ENCODE measurements at regions not wholly inside any gene's neighbourhood (a gene's known extent, or its start where the extent isn't known, plus 50 kb on each side); places are given as distances from the start of the nearest gene placed in this dataset.

GRCh38 chr10:28996345-28996744, 292.5 kb upstream of the LYZL1 start (continued):
- TF ChIP-seq MLLT1 (IDR thresholded peaks at IDR 0.05), result no peak
- no peak for TF ChIP-seq E2F4 (IDR thresholded peaks at IDR 0.05; ENCODE audit: low read depth, low read length)
- no peak for TF ChIP-seq STAT1 (conservative IDR thresholded peaks at IDR 0.05)
- no peak for TF ChIP-seq SP1 (IDR thresholded peaks at IDR 0.05; ENCODE audit: low read depth, low read length)
- TF ChIP-seq E4F1 (IDR thresholded peaks at IDR 0.05; ENCODE audit: borderline replicate concordance, partially characterized antibody), result no peak
- TF ChIP-seq RFX5 (IDR thresholded peaks at IDR 0.05; ENCODE audit: low read depth, low read length), result no peak
- TF ChIP-seq BMI1 (IDR thresholded peaks at IDR 0.05; ENCODE audit: borderline replicate concordance), result no peak

GRCh38 chr10:28996947-28997551, 291.8 kb upstream of the LYZL1 start:
- FAIRE-seq (no peak), ATAC-seq (no peak), DNase-seq (ENCODE audit: low read depth, low spot score) (no peak)
- Histone ChIP-seq H3K4me3 (no peak overlapping the region), H3K36me3 (ENCODE audit: control insufficient read depth in 2 of 2, insufficient read depth in 2 of 2, low read length in 1 of 2) (no peaks in the 10 kb centered on the region), H4K20me1 (ENCODE audit: control insufficient read depth, insufficient read depth) (no peaks in the 10 kb centered on the region), H3K4me1 (ENCODE audit: control insufficient read depth, insufficient read depth, low read length) (no peaks in the 10 kb centered on the region), H3K9me3 (replicated peaks; ENCODE audit: control insufficient read depth, insufficient read depth, low read length) (no peaks in the 10 kb centered on the region), H3K79me2 (ENCODE audit: control insufficient read depth, insufficient read depth, low read length) (no peaks in the 10 kb centered on the region), H3K9ac (ENCODE audit: control insufficient read depth, insufficient read depth, low read length) (no peak overlapping the region), H3K27me3 (replicated peaks in 1 of 2; ENCODE audit: control insufficient read depth in 2 of 2, insufficient read depth in 2 of 2, low read length in 1 of 2) (no peaks in the 10 kb centered on the region), H3K27ac (ENCODE audit: control insufficient read depth, insufficient read depth) (no peak overlapping the region), H2AFZ (ENCODE audit: control insufficient read depth, low read depth, low read length) (no peak overlapping the region), H3K4me2 (ENCODE audit: control insufficient read depth, insufficient read depth) (no peak overlapping the region)
- TF ChIP-seq SIX5 (IDR thresholded peaks at IDR 0.05; ENCODE audit: low read depth, low read length, severe bottlenecking) (no peak), SP1 (IDR thresholded peaks at IDR 0.05; ENCODE audit: low read depth, low read length) (no peak), SREBF1 (IDR thresholded peaks at IDR 0.05; ENCODE audit: low read length) (no peak), MYC (IDR thresholded peaks at IDR 0.05; ENCODE audit: insufficient read depth, insufficient read length, insufficient replicate concordance, low read length, severe bottlenecking) (no peak), NKRF (conservative IDR thresholded peaks at IDR 0.05) (no peak), MXI1 (IDR thresholded peaks at IDR 0.05; ENCODE audit: low read depth, low read length) (no peak), CBFB (IDR thresholded peaks at IDR 0.05; ENCODE audit: low read depth) (no peak), SMC3 (IDR thresholded peaks at IDR 0.05; ENCODE audit: borderline replicate concordance, low read length) (no peak), CBX5 (IDR thresholded peaks at IDR 0.05; ENCODE audit: low read depth) (no peak), MTA2 (IDR thresholded peaks at IDR 0.05; ENCODE audit: low read depth) (no peak), NR2C1 (IDR thresholded peaks at IDR 0.05) (no peak)
- intact Hi-C loops (cut with micrococcal nuclease; ENCODE audit: unreplicated experiment) (no loop called here), in situ Hi-C loops (cut with MboI) (no loop called here)
- 40% methylated on average over 6 of the region's 6 CpGs for WGBS (ENCODE audit: insufficient coverage, insufficient replicate concordance, low lambda C conversion rate, missing lambda C conversion rate)
- BruUV-seq (replicated peaks), result no TSS peak
- POLR2A ChIA-PET, result no interaction called here
- SMC1A ChIA-PET (ENCODE audit: uncharacterized antibody, unreplicated experiment), result no interaction called here
- RAD21 ChIA-PET (ENCODE audit: unreplicated experiment), result no interaction called here
- CTCF ChIA-PET, result no interaction called here

All from GM12878 (cell line).